ENCODE measurements at regions not wholly inside any gene's neighbourhood (a gene's known extent, or its start where the extent isn't known, plus 50 kb on each side); places are given as distances from the start of the nearest gene placed in this dataset.

DNA sequence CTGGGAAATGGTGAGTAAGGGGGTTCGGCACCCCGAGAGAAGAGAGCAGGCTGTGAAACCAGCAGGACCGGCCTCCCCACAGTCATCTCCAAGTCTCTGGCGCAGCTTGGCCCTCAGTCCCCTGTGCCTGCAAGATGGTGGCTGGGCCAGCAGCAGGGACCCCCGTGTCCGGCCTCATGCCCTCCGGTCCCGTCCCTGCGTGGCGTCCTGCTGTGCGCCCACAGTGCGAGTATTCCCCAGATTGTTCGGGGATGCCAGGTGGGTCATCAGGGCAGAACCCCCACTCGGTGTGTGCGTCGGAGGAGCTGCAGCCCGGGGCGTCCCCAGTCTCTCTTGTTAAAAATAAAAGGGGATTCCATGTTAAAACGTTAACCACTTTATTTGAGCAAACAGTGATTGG is 216.9 kb upstream of the ALG10B start:
- no CpG with 5 or more reads among the region's 19 CpGs for WGBS (ENCODE audit: extremely low coverage, insufficient coverage, low lambda C conversion rate)
- Histone ChIP-seq H2BK120ac (ENCODE audit: low read depth, low read length) (no peak overlapping the region), H2AK5ac (ENCODE audit: low read length) (no peak overlapping the region), H3K18ac (ENCODE audit: low read length) (no peak overlapping the region), H3K23ac (ENCODE audit: low read length) (no peak overlapping the region), H3K4ac (ENCODE audit: low read depth, low read length) (no peak overlapping the region), H2BK5ac (ENCODE audit: low read length) (no peak overlapping the region), H4K5ac (ENCODE audit: low read length) (no peak overlapping the region), H3K4me1 (ENCODE audit: control insufficient read depth, low read depth, low read length) (no peaks in the 10 kb centered on the region), H3K79me1 (ENCODE audit: low read length) (no peaks in the 10 kb centered on the region), H3K27ac (ENCODE audit: low read depth, low read length) (no peak overlapping the region), H2BK15ac (replicated peaks; ENCODE audit: low read depth) (no peak overlapping the region), H3K27me3 (ENCODE audit: insufficient read depth, low read length, poor library complexity) (no peaks in the 10 kb centered on the region), H3K4me2 (ENCODE audit: low read length) (no peak overlapping the region), H3K79me2 (ENCODE audit: control insufficient read depth, insufficient read depth, low read length) (no peaks in the 10 kb centered on the region), H3K9ac (ENCODE audit: low read length) (no peak overlapping the region), H3K56ac (ENCODE audit: low read length) (no peak overlapping the region), H4K8ac (ENCODE audit: low read depth, low read length) (no peak overlapping the region), H3K36me3 (ENCODE audit: control insufficient read depth, insufficient read depth, low read length) (no peaks in the 10 kb centered on the region), H3K4me3 (ENCODE audit: low read length) (no peak overlapping the region)
- DNase-seq: peak; percentile 0

DNA sequence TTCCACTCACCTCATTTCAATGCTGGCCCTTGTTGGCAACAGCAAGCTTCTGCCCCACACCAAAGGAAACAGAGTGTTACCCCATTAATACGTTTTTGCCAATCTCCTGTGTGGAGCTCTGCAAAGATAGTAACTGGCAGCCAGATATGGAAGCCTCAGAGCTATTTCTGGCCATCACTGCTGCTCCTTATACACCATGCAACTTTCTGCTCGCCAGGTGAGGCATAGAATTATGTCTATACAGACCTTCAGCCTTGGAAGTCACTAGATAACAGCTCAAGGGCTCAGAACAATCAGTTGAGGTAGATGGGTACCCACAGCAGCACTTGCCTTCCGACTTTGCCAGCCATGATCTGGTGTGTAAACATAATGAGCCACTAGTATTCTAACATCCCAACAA is 214.8 kb upstream of the ALG10B start:
- Histone ChIP-seq H3K4me1 (ENCODE audit: control insufficient read depth, low read depth, low read length) (no peaks in the 10 kb centered on the region), H4K5ac (ENCODE audit: low read length) (no peak overlapping the region), H3K79me2 (ENCODE audit: control insufficient read depth, insufficient read depth, low read length) (no peaks in the 10 kb centered on the region), H3K4me3 (ENCODE audit: low read length) (no peak overlapping the region), H3K79me1 (ENCODE audit: low read length) (no peaks in the 10 kb centered on the region), H3K36me3 (ENCODE audit: control insufficient read depth, insufficient read depth, low read length) (no peaks in the 10 kb centered on the region), H3K27ac (ENCODE audit: low read depth, low read length) (no peak overlapping the region), H2BK15ac (replicated peaks; ENCODE audit: low read depth) (no peak overlapping the region), H2AK5ac (ENCODE audit: low read length) (no peak overlapping the region), H2BK5ac (ENCODE audit: low read length) (no peak overlapping the region), H3K18ac (ENCODE audit: low read length) (no peak overlapping the region), H3K27me3 (ENCODE audit: insufficient read depth, low read length, poor library complexity) (no peaks in the 10 kb centered on the region), H3K4me2 (ENCODE audit: low read length) (no peak overlapping the region), H2BK120ac (ENCODE audit: low read depth, low read length) (no peak overlapping the region), H3K23ac (ENCODE audit: low read length) (no peak overlapping the region), H3K9ac (ENCODE audit: low read length) (no peak overlapping the region), H3K4ac (ENCODE audit: low read depth, low read length) (no peak overlapping the region), H4K8ac (ENCODE audit: low read depth, low read length) (no peak overlapping the region), H3K56ac (ENCODE audit: low read length) (no peak overlapping the region)
- DNase-seq: no peak
- no CpG with 5 or more reads among the region's 3 CpGs for WGBS (ENCODE audit: extremely low coverage, insufficient coverage, low lambda C conversion rate)

DNA sequence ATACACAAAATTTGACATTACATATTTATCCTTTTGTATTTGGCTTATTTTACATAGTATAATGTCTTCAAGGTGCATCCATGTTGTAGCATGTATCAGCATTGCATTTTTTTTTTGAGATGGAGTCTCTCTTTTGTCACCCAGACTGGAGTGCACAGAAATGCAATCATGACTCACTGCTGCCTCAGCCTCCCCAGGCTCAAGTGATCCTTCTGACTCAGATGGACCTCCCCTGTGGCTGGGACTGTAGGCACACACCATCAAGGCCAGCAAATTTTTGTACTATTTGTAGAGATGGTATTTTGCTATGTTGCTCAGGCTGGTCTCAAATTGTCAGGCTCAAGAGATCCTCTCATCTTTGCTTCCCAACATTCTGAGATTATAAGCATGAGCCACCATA is 214.4 kb upstream of the ALG10B start:
- no peaks in the 10 kb centered on the region for H3K79me2 ChIP-seq (ENCODE audit: control insufficient read depth, insufficient read depth, low read length)
- H2BK120ac ChIP-seq (ENCODE audit: low read depth, low read length): no peak overlapping the region
- no peak overlapping the region for H3K4me3 ChIP-seq (ENCODE audit: low read length)

DNA sequence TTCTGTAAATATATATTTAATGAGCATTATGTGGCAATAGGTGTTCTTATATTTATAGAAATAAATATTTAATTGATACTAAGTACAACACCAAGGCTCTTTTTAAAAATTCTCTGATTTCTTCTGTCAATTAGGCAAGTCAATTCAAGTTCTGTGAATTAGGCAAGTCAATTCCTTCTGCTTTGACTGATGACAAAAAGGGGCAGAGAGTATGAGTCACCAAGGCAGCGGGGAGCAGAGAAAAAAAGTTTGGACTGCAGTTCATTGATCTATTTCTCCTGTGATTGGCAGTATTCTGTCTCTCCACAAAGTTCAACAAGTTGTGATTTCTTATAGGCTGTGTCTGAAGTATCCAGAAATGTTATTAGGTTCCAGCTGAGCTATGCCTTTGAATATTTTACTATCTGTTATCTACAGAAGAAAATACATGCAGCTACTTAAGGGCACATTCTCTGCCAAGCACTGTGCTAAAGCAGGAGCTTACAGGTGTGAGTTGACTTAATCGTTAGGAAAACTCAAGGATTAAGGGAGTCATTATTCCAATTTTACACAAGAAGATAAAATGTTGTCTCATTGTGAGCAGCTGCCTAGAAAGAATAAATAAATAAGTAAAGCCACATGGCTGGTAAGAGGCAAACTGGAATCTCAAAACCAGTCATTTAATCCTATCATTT is 206.4 kb upstream of the ALG10B start:
- Histone ChIP-seq H3K79me1 (ENCODE audit: low read length) (no peaks in the 10 kb centered on the region), H3K4ac (ENCODE audit: low read depth, low read length) (no peak overlapping the region), H2AK5ac (ENCODE audit: low read length) (no peak overlapping the region), H2BK5ac (ENCODE audit: low read length) (no peak overlapping the region), H3K56ac (ENCODE audit: low read length) (no peak overlapping the region), H3K9ac (ENCODE audit: low read length) (no peak overlapping the region), H3K4me1 (ENCODE audit: control insufficient read depth, low read depth, low read length) (no peaks in the 10 kb centered on the region), H4K8ac (ENCODE audit: low read depth, low read length) (no peak overlapping the region), H3K79me2 (ENCODE audit: control insufficient read depth, insufficient read depth, low read length) (no peaks in the 10 kb centered on the region), H4K5ac (ENCODE audit: low read length) (no peak overlapping the region), H3K27ac (ENCODE audit: low read depth, low read length) (no peak overlapping the region), H2BK120ac (ENCODE audit: low read depth, low read length) (no peak overlapping the region), H2BK15ac (replicated peaks; ENCODE audit: low read depth) (no peak overlapping the region), H3K18ac (ENCODE audit: low read length) (no peak overlapping the region), H3K4me3 (ENCODE audit: low read length) (no peak overlapping the region), H3K27me3 (ENCODE audit: insufficient read depth, low read length, poor library complexity) (no peaks in the 10 kb centered on the region), H3K4me2 (ENCODE audit: low read length) (no peak overlapping the region), H3K23ac (ENCODE audit: low read length) (no peak overlapping the region), H3K36me3 (ENCODE audit: control insufficient read depth, insufficient read depth, low read length) (no peaks in the 10 kb centered on the region)
- no CpG with 5 or more reads among the region's 2 CpGs for WGBS (ENCODE audit: extremely low coverage, insufficient coverage, low lambda C conversion rate)
- no peak for DNase-seq

More for the DNA sequence above, 214.4 kb upstream of the ALG10B start:
- no peak overlapping the region for H4K8ac ChIP-seq (ENCODE audit: low read depth, low read length)
- H3K4me1 ChIP-seq (ENCODE audit: control insufficient read depth, low read depth, low read length): no peaks in the 10 kb centered on the region
- no peaks in the 10 kb centered on the region for H3K36me3 ChIP-seq (ENCODE audit: control insufficient read depth, insufficient read depth, low read length)
- no peak overlapping the region for H3K9ac ChIP-seq (ENCODE audit: low read length)
- no peaks in the 10 kb centered on the region for H3K79me1 ChIP-seq (ENCODE audit: low read length)
- H2BK15ac ChIP-seq (replicated peaks; ENCODE audit: low read depth): no peak overlapping the region
- H3K23ac ChIP-seq (ENCODE audit: low read length): no peak overlapping the region
- DNase-seq: no peak
- no peak overlapping the region for H4K5ac ChIP-seq (ENCODE audit: low read length)
- H3K18ac ChIP-seq (ENCODE audit: low read length): no peak overlapping the region
- H3K27ac ChIP-seq (ENCODE audit: low read depth, low read length): no peak overlapping the region
- H2BK5ac ChIP-seq (ENCODE audit: low read length): no peak overlapping the region
- no peaks in the 10 kb centered on the region for H3K27me3 ChIP-seq (ENCODE audit: insufficient read depth, low read length, poor library complexity)
- no peak overlapping the region for H2AK5ac ChIP-seq (ENCODE audit: low read length)
- H3K4me2 ChIP-seq (ENCODE audit: low read length): no peak overlapping the region
- H3K56ac ChIP-seq (ENCODE audit: low read length): no peak overlapping the region
- no peak overlapping the region for H3K4ac ChIP-seq (ENCODE audit: low read depth, low read length)

GRCh38 chr12:38113991-38114390 is 202.6 kb upstream of the ALG10B start:
- WGBS (ENCODE audit: extremely low coverage, insufficient coverage, low lambda C conversion rate): no CpG with 5 or more reads among the region's 5 CpGs
- DNase-seq: no peak
- H3K4me3 ChIP-seq (ENCODE audit: low read length): no peak overlapping the region
- H3K4me1 ChIP-seq (ENCODE audit: control insufficient read depth, low read depth, low read length): no peaks in the 10 kb centered on the region
- no peaks in the 10 kb centered on the region for H3K36me3 ChIP-seq (ENCODE audit: control insufficient read depth, insufficient read depth, low read length)
- H2BK5ac ChIP-seq (ENCODE audit: low read length): no peak overlapping the region
- no peak overlapping the region for H3K4ac ChIP-seq (ENCODE audit: low read depth, low read length)
- H3K9ac ChIP-seq (ENCODE audit: low read length): no peak overlapping the region
- no peak overlapping the region for H2BK15ac ChIP-seq (replicated peaks; ENCODE audit: low read depth)
- no peak overlapping the region for H2BK120ac ChIP-seq (ENCODE audit: low read depth, low read length)
- H3K79me1 ChIP-seq (ENCODE audit: low read length): no peaks in the 10 kb centered on the region
- no peaks in the 10 kb centered on the region for H3K27me3 ChIP-seq (ENCODE audit: insufficient read depth, low read length, poor library complexity)
- H3K79me2 ChIP-seq (ENCODE audit: control insufficient read depth, insufficient read depth, low read length): no peaks in the 10 kb centered on the region
- no peak overlapping the region for H2AK5ac ChIP-seq (ENCODE audit: low read length)
- no peak overlapping the region for H3K27ac ChIP-seq (ENCODE audit: low read depth, low read length)
- no peak overlapping the region for H3K18ac ChIP-seq (ENCODE audit: low read length)
- no peak overlapping the region for H4K8ac ChIP-seq (ENCODE audit: low read depth, low read length)
- H4K5ac ChIP-seq (ENCODE audit: low read length): no peak overlapping the region
- no peak overlapping the region for H3K56ac ChIP-seq (ENCODE audit: low read length)
- H3K4me2 ChIP-seq (ENCODE audit: low read length): no peak overlapping the region
- no peak overlapping the region for H3K23ac ChIP-seq (ENCODE audit: low read length)

- H3K18ac ChIP-seq (ENCODE audit: low read length): no peak overlapping the region
- H3K23ac ChIP-seq (ENCODE audit: low read length): no peak overlapping the region
- H3K56ac ChIP-seq (ENCODE audit: low read length): no peak overlapping the region
- H2AK5ac ChIP-seq (ENCODE audit: low read length): no peak overlapping the region
- no peaks in the 10 kb centered on the region for H3K79me1 ChIP-seq (ENCODE audit: low read length)
- no peaks in the 10 kb centered on the region for H3K27me3 ChIP-seq (ENCODE audit: insufficient read depth, low read length, poor library complexity)
- no peaks in the 10 kb centered on the region for H3K4me1 ChIP-seq (ENCODE audit: control insufficient read depth, low read depth, low read length)
- H3K79me2 ChIP-seq (ENCODE audit: control insufficient read depth, insufficient read depth, low read length): no peaks in the 10 kb centered on the region
- no peak overlapping the region for H2BK5ac ChIP-seq (ENCODE audit: low read length)
- H3K4me2 ChIP-seq (ENCODE audit: low read length): no peak overlapping the region
- no peak for DNase-seq
- no peak overlapping the region for H3K9ac ChIP-seq (ENCODE audit: low read length)
- no peak overlapping the region for H2BK120ac ChIP-seq (ENCODE audit: low read depth, low read length)
- no peak overlapping the region for H2BK15ac ChIP-seq (replicated peaks; ENCODE audit: low read depth)
- H4K8ac ChIP-seq (ENCODE audit: low read depth, low read length): no peak overlapping the region
- no peak overlapping the region for H3K4me3 ChIP-seq (ENCODE audit: low read length)
- no CpG with 5 or more reads among the region's 5 CpGs for WGBS (ENCODE audit: extremely low coverage, insufficient coverage, low lambda C conversion rate)
- H3K4ac ChIP-seq (ENCODE audit: low read depth, low read length): no peak overlapping the region
- no peaks in the 10 kb centered on the region for H3K36me3 ChIP-seq (ENCODE audit: control insufficient read depth, insufficient read depth, low read length)
- no peak overlapping the region for H4K5ac ChIP-seq (ENCODE audit: low read length)
- no peak overlapping the region for H3K27ac ChIP-seq (ENCODE audit: low read depth, low read length)
These were observed 199.6 kb upstream of the ALG10B start for GRCh38 chr12:38116968-38117367.

Measured in mesendoderm (in vitro differentiated cells).